Endothelial cell (in vitro differentiated cells): ENCODE measurements at regions not wholly inside any gene's neighbourhood (a gene's known extent, or its start where the extent isn't known, plus 50 kb on each side); places are given as distances from the start of the nearest gene placed in this dataset.

Experiments used
- DNase-seq: peaks from one replicate; pipeline ENCODE4 v3.0.0; 2021; ENCODE audit warnings: low spot score
- H3K27ac Mint-ChIP-seq: one replicate; pipeline ENCODE4 v1.8.0; 2021; ENCODE audit warnings: mixed read lengths, inconsistent platforms; ENCODE audit not compliant: unreplicated experiment
- H3K27me3 Mint-ChIP-seq: one replicate; pipeline ENCODE4 v1.8.0; 2021; ENCODE audit warnings: mild to moderate bottlenecking, moderate library complexity, mixed read lengths, inconsistent platforms; ENCODE audit not compliant: unreplicated experiment
- H3K36me3 Mint-ChIP-seq: one replicate; pipeline ENCODE4 v1.8.0; 2021; ENCODE audit warnings: mild to moderate bottlenecking, low read depth, mixed read lengths, inconsistent platforms; ENCODE audit not compliant: unreplicated experiment
- H3K4me1 Mint-ChIP-seq: one replicate; pipeline ENCODE4 v1.8.0; 2021; ENCODE audit warnings: mild to moderate bottlenecking, mixed read lengths, inconsistent platforms; ENCODE audit not compliant: unreplicated experiment
- H3K4me3 Mint-ChIP-seq: one replicate; pipeline ENCODE4 v1.8.0; 2021; ENCODE audit warnings: mild to moderate bottlenecking, mixed read lengths, inconsistent platforms; ENCODE audit not compliant: unreplicated experiment
- H3K9me3 Mint-ChIP-seq: one replicate; pipeline ENCODE4 v1.8.0; 2021; ENCODE audit warnings: mixed read lengths, inconsistent platforms; ENCODE audit not compliant: unreplicated experiment
- CTCF ChIP-seq: fragments of 200-600 bp; sonication (generic); IDR thresholded peaks from one replicate; pipeline ENCODE4 v1.5.0; 2021; ENCODE audit warnings: antibody characterized with exemption; ENCODE audit not compliant: unreplicated experiment

GRCh38 chr18:43812627-43813026 is 535.3 kb upstream of the SYT4 start:
- H3K4me1 Mint-ChIP-seq = no peaks in the 10 kb centered on the region
- no peaks in the 10 kb centered on the region for H3K9me3 Mint-ChIP-seq
- H3K4me3 Mint-ChIP-seq = no peak overlapping the region
- no peak for TF ChIP-seq CTCF
- H3K27ac Mint-ChIP-seq = no peak overlapping the region
- no peaks in the 10 kb centered on the region for H3K27me3 Mint-ChIP-seq
- no peak for DNase-seq
- H3K36me3 Mint-ChIP-seq = no peaks in the 10 kb centered on the region

DNA sequence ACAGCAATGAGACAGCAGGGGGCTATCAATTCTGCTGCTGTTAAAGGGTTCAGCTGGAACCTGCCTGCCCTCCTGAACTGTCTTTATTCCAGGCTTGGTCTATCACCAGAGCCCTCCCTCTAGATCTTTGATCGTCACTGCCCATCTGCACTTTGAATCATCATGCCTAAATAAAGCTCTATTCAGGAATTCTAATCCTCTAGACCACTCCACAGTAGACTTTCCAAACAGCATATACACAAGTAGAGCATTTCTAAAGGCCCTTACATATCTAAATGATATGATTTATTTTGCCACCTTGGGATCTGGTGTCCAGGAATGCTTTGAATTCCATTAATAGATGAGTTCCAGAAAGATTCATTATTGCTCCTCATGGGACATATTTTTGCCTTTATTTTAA is 542.1 kb upstream of the SYT4 start:
- Mint-ChIP-seq H3K27me3 (no peaks in the 10 kb centered on the region), H3K4me3 (no peak overlapping the region), H3K36me3 (no peaks in the 10 kb centered on the region), H3K4me1 (peaks cover 4% of the 10 kb centered on the region), H3K9me3 (no peaks in the 10 kb centered on the region), H3K27ac (no peak overlapping the region)
- no peak for TF ChIP-seq CTCF
- DNase-seq = no peak

GRCh38 chr18:43819873-43820272 is 542.6 kb upstream of the SYT4 start:
- no peak for DNase-seq

DNA sequence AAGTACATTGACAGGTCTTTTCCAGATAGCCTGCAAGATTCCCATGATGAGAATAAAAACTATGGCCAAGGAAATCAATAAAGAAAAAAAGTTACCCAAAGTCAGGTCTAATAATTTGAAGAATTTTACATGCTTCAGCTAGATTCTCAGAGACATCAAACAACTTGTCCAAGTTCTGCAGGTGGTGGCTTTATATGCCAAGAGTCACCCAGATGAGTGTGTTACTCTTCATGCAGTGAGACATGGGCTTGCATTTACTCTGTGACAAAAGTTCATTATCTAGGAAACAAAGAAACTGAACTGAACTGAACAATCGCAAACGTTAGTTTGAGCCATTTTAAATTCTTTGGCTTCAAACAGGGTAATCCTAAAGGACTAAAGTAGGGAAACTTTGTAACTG is 548.5 kb upstream of the SYT4 start:
- no peak for DNase-seq
- H3K9me3 Mint-ChIP-seq = no peaks in the 10 kb centered on the region
- H3K4me1 Mint-ChIP-seq = no peaks in the 10 kb centered on the region
- H3K4me3 Mint-ChIP-seq = no peak overlapping the region
- no peak overlapping the region for H3K27ac Mint-ChIP-seq
- no peak for TF ChIP-seq CTCF
- H3K36me3 Mint-ChIP-seq = no peaks in the 10 kb centered on the region
- H3K27me3 Mint-ChIP-seq = no peaks in the 10 kb centered on the region

More at GRCh38 chr18:43819873-43820272, 542.6 kb upstream of the SYT4 start:
- no peak overlapping the region for H3K27ac Mint-ChIP-seq
- H3K4me1 Mint-ChIP-seq = peaks cover 4% of the 10 kb centered on the region
- H3K27me3 Mint-ChIP-seq = no peaks in the 10 kb centered on the region
- H3K4me3 Mint-ChIP-seq = no peak overlapping the region
- H3K36me3 Mint-ChIP-seq = no peaks in the 10 kb centered on the region
- TF ChIP-seq CTCF = no peak
- H3K9me3 Mint-ChIP-seq = no peaks in the 10 kb centered on the region

DNA sequence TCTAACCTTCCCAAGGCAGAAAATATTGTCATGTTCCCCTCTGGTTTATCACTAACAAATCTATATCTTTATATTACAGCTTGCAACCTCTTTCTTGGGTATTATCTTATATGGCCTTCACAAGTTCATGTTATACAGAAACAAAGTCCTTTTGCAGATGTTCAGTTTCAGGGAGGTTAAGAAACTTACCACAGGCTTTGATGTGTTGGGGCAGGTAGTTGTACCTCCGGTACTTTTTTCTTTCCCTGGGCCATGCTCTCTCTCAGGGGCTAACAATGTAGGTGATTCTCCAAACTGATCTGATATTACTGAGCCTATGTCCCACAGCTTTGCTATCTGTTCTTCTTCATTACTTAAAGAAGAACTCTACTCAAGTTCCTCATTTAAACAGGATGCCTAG is 548.9 kb upstream of the SYT4 start:
- Mint-ChIP-seq H3K27me3 (no peaks in the 10 kb centered on the region), H3K4me3 (no peak overlapping the region), H3K36me3 (no peaks in the 10 kb centered on the region), H3K4me1 (no peaks in the 10 kb centered on the region), H3K27ac (no peak overlapping the region), H3K9me3 (no peaks in the 10 kb centered on the region)
- DNase-seq = no peak
- TF ChIP-seq CTCF = no peak
